H1 (cell line): ENCODE measurements at regions not wholly inside any gene's neighbourhood (a gene's known extent, or its start where the extent isn't known, plus 50 kb on each side); places are given as distances from the start of the nearest gene placed in this dataset.

Experiments
- CTCF ChIA-PET: fragments of 300-600 bp; sonication (Branson Sonifier 250); formaldehyde crosslinking; loops from one replicate; lab custom pipeline; 2021; ENCODE audit not compliant: partially characterized antibody; lab: Charles Lee
- POLR2A ChIA-PET: fragments of 300-600 bp; sonication (Branson Sonifier 250); formaldehyde crosslinking; loops from one replicate; lab custom pipeline; 2021; ENCODE audit warnings: inconsistent platforms; ENCODE audit not compliant: partially characterized antibody; lab: Charles Lee
- DNase-seq, 2 experiments: peaks; one replicate each; pipeline versions ENCODE4 v3.0.0 to v3.0.0-alpha.2; 2010 to 2022; ENCODE audit warnings: low spot score in 2 of 2, low read depth in 1 of 2, mixed read lengths in 1 of 2
- FAIRE-seq: peaks from 2 replicates; lab custom pipeline; 2011; peaks lifted over from hg19 to GRCh38; lab: Jason Lieb, UNC
- H2AFZ ChIP-seq: 2 replicates; pipeline ENCODE4 v1.8.1; 2012; ENCODE audit warnings: low read length, inconsistent platforms
- H2AK5ac ChIP-seq: 2 replicates; pipeline ENCODE4 v1.6.1; 2013; ENCODE audit warnings: low read depth, low read length
- H2BK120ac ChIP-seq: replicated peaks from 2 replicates; pipeline ENCODE3; 2013; ENCODE audit warnings: low read depth, low read length, inconsistent platforms
- H2BK12ac ChIP-seq: 2 replicates; pipeline ENCODE4 v1.6.1; 2013; ENCODE audit warnings: low read depth, low read length
- H2BK15ac ChIP-seq: 2 replicates; pipeline ENCODE4 v1.6.1; 2013; ENCODE audit warnings: low read length
- H2BK20ac ChIP-seq: 2 replicates; pipeline ENCODE4 v1.6.1; 2013; ENCODE audit warnings: low read length
- H2BK5ac ChIP-seq: 2 replicates; pipeline ENCODE4 v1.6.1; 2013; ENCODE audit warnings: low read depth, low read length
- H3K14ac ChIP-seq: 2 replicates; pipeline ENCODE4 v1.6.1; 2013; ENCODE audit warnings: inconsistent platforms; ENCODE audit not compliant: insufficient read length
- H3K18ac ChIP-seq: 2 replicates; pipeline ENCODE4 v1.6.1; 2013; ENCODE audit warnings: low read length; ENCODE audit errors: extremely low read depth
- H3K23ac ChIP-seq: 2 replicates; pipeline ENCODE4 v1.6.1; 2013; ENCODE audit warnings: inconsistent platforms; ENCODE audit not compliant: insufficient read length
- H3K23me2 ChIP-seq: 2 replicates; pipeline ENCODE4 v1.6.1; 2013; ENCODE audit warnings: low read depth, low read length
- H3K27ac ChIP-seq: 2 replicates; pipeline ENCODE4 v1.6.1; 2011; ENCODE audit warnings: low read depth, low read length, inconsistent platforms
- H3K27me3 ChIP-seq, 4 experiments: replicated peaks in 1 of 4; 1 replicate in 1 of 4; 2 replicates in 3 of 4; pipeline versions ENCODE4 v1.6.1 to v1.8.1; 2011 to 2013; ENCODE audit warnings: low read length in 3 of 4, mild to moderate bottlenecking in 3 of 4, inconsistent platforms in 2 of 4, mixed read lengths in 2 of 4, moderate library complexity in 1 of 4; ENCODE audit not compliant: control insufficient read depth in 3 of 4, insufficient read depth in 3 of 4; ENCODE audit errors: extremely low read depth in 1 of 4
- H3K36me3 ChIP-seq, 4 experiments: 2 replicates each; pipeline versions ENCODE4 v1.6.1 to v1.8.1; 2011 to 2013; ENCODE audit warnings: mild to moderate bottlenecking in 4 of 4, low read length in 3 of 4, moderate library complexity in 2 of 4, control low read depth in 1 of 4, inconsistent platforms in 1 of 4; ENCODE audit not compliant: insufficient read depth in 4 of 4, control insufficient read depth in 2 of 4
- H3K4ac ChIP-seq: replicated peaks from 2 replicates; pipeline ENCODE3; 2013; ENCODE audit warnings: low read length, low read depth, mixed read lengths, inconsistent platforms; ENCODE audit not compliant: insufficient read length
- H3K4me1 ChIP-seq, 4 experiments: replicated peaks in 1 of 4; 1 replicate in 1 of 4; 2 replicates in 3 of 4; pipeline versions ENCODE4 v1.6.1 to v1.8.1; 2011 to 2013; ENCODE audit warnings: low read length in 3 of 4, inconsistent platforms in 2 of 4, mixed read lengths in 1 of 4; ENCODE audit not compliant: insufficient read depth in 4 of 4, control insufficient read depth in 3 of 4
- H3K4me2 ChIP-seq, 2 experiments: 2 replicates each; pipeline versions ENCODE4 v1.6.1 to v1.8.1; 2011 to 2013; ENCODE audit warnings: low read depth in 2 of 2, low read length in 2 of 2, control low read depth in 1 of 2, inconsistent platforms in 1 of 2, mild to moderate bottlenecking in 1 of 2; ENCODE audit not compliant: insufficient read depth in 1 of 2
- H3K4me3 ChIP-seq, 4 experiments: fragments of 200-600, 300-600 bp in 1 of 4; sonication (generic), shearing (Covaris generic), sonication (Bioruptor Twin) in 1 of 4; 2 replicates each; pipeline versions ENCODE4 v1.5.1 to v1.8.1; 2011 to 2016; ENCODE audit warnings: low read length in 4 of 4, low read depth in 3 of 4, control low read depth in 2 of 4, inconsistent platforms in 2 of 4, mild to moderate bottlenecking in 2 of 4, mixed read lengths in 1 of 4, moderate library complexity in 1 of 4; ENCODE audit not compliant: insufficient read depth in 2 of 4; ENCODE audit errors: extremely low read depth in 1 of 4
- H3K56ac ChIP-seq: replicated peaks from 2 replicates; pipeline ENCODE3; 2013; ENCODE audit warnings: low read depth, mild to moderate bottlenecking, mixed read lengths, low read length, inconsistent platforms; ENCODE audit not compliant: insufficient read length
- H3K79me1 ChIP-seq: 2 replicates; pipeline ENCODE4 v1.6.1; 2013; ENCODE audit warnings: low read depth, low read length, control low read depth
- H3K79me2 ChIP-seq, 2 experiments: 2 replicates each; pipeline versions ENCODE4 v1.6.1 to v1.8.1; 2012 to 2013; ENCODE audit warnings: low read length in 2 of 2, mild to moderate bottlenecking in 2 of 2, inconsistent platforms in 1 of 2; ENCODE audit not compliant: insufficient read depth in 2 of 2, control insufficient read depth in 1 of 2
- H3K9ac ChIP-seq, 4 experiments: replicated peaks in 1 of 4; 1 replicate in 1 of 4; 2 replicates in 3 of 4; pipeline versions ENCODE4 v1.6.1 to v1.8.1; 2011 to 2013; ENCODE audit warnings: low read depth in 3 of 4, low read length in 3 of 4, control low read depth in 2 of 4, mild to moderate bottlenecking in 2 of 4, moderate library complexity in 2 of 4, inconsistent platforms in 1 of 4; ENCODE audit errors: extremely low read depth in 1 of 4
- H3K9me3 ChIP-seq, 2 experiments: 2 replicates each; pipeline versions ENCODE4 v1.6.1 to v1.8.1; 2012 to 2013; ENCODE audit warnings: mild to moderate bottlenecking in 2 of 2, moderate library complexity in 2 of 2, control low read depth in 1 of 2, inconsistent platforms in 1 of 2, low read depth in 1 of 2, low read length in 1 of 2, mixed read lengths in 1 of 2; ENCODE audit not compliant: insufficient read depth in 2 of 2
- H4K20me1 ChIP-seq, 2 experiments: replicated peaks in 1 of 2; 2 replicates each; pipeline versions ENCODE3 to v1.8.1; 2011 to 2013; ENCODE audit warnings: inconsistent platforms in 2 of 2, low read length in 2 of 2, mild to moderate bottlenecking in 1 of 2; ENCODE audit not compliant: insufficient read depth in 2 of 2, control insufficient read depth in 1 of 2
- H4K5ac ChIP-seq: 2 replicates; pipeline ENCODE4 v1.6.1; 2013; ENCODE audit warnings: low read length, low read depth, mixed read lengths, inconsistent platforms; ENCODE audit not compliant: insufficient read length
- H4K8ac ChIP-seq: 2 replicates; pipeline ENCODE4 v1.8.0; 2013; ENCODE audit warnings: mild to moderate bottlenecking, moderate library complexity, low read length, inconsistent platforms; ENCODE audit not compliant: insufficient read depth; ENCODE audit errors: extremely low read depth
- H4K91ac ChIP-seq: replicated peaks from 2 replicates; pipeline ENCODE3; 2013; ENCODE audit warnings: low read length, mixed read lengths, inconsistent platforms; ENCODE audit not compliant: insufficient read length
- BCL11A ChIP-seq, 2 experiments: IDR thresholded peaks; one replicate each; pipeline ENCODE4 v1.6.1; 2011; ENCODE audit warnings: low read depth in 2 of 2, low read length in 2 of 2, mild to moderate bottlenecking in 2 of 2
- BRCA1 ChIP-seq: IDR thresholded peaks from 2 replicates; pipeline ENCODE4 v1.6.1; 2012; ENCODE audit warnings: low read depth, low read length, improper control_type of control experiment
- CHD2 ChIP-seq: IDR thresholded peaks from 2 replicates; pipeline ENCODE4 v1.6.1; 2012; ENCODE audit warnings: low read length, improper control_type of control experiment
- GABPA ChIP-seq: IDR thresholded peaks from 2 replicates; pipeline ENCODE4 v1.6.1; 2011; ENCODE audit warnings: mild to moderate bottlenecking, low read length, moderate library complexity, borderline replicate concordance; ENCODE audit not compliant: insufficient read depth
- HDAC6 ChIP-seq: IDR thresholded peaks from one replicate; pipeline ENCODE4 v1.7.1; 2012; ENCODE audit warnings: low read depth, mild to moderate bottlenecking, inconsistent platforms, low read length, moderate library complexity
- KDM4A ChIP-seq: IDR thresholded peaks from one replicate; pipeline ENCODE4 v1.7.1; 2012; ENCODE audit warnings: low read depth, mild to moderate bottlenecking, moderate library complexity, low read length, inconsistent platforms; ENCODE audit not compliant: severe bottlenecking
- MAX ChIP-seq: IDR thresholded peaks from 2 replicates; pipeline ENCODE4 v1.6.1; 2012; ENCODE audit warnings: inconsistent platforms
- NRF1 ChIP-seq: IDR thresholded peaks from 2 replicates; pipeline ENCODE4 v1.6.1; 2011; ENCODE audit warnings: mild to moderate bottlenecking, low read depth, low read length, improper control_type of control experiment
- RNF2 ChIP-seq: fragments of 200-900, 300-1000 bp; sonication (generic); IDR thresholded peaks from 2 replicates; pipeline ENCODE4 v1.7.1; 2016; ENCODE audit warnings: borderline replicate concordance, low read depth, mild to moderate bottlenecking, antibody characterized with exemption, low read length; ENCODE audit not compliant: poor library complexity, severe bottlenecking; ENCODE audit errors: missing control alignments
- SAP30 ChIP-seq: fragments of 300-600 bp; sonication (generic); IDR thresholded peaks from 2 replicates; pipeline ENCODE4 v1.7.1; 2012; ENCODE audit warnings: low read length, moderate library complexity, mild to moderate bottlenecking, inconsistent platforms; ENCODE audit not compliant: insufficient read depth, insufficient replicate concordance
- USF2 ChIP-seq: IDR thresholded peaks from 2 replicates; pipeline ENCODE4 v1.6.1; 2011; ENCODE audit warnings: low read length, improper control_type of control experiment
- YY1 ChIP-seq: IDR thresholded peaks from 2 replicates; pipeline ENCODE4 v1.6.1; 2011; ENCODE audit warnings: low read depth, mild to moderate bottlenecking, low read length
- WGBS, 2 experiments: shearing (Covaris generic) in 1 of 2; methylation state at CpG; one replicate each; pipeline versions ENCODE4 v1.1.6 to v1.1.7; 2013 to 2015; ENCODE audit warnings: low lambda C conversion rate in 2 of 2, mixed read lengths in 2 of 2, inconsistent platforms in 1 of 2, low coverage in 1 of 2, missing lambda C conversion rate in 1 of 2; ENCODE audit not compliant: insufficient replicate concordance in 2 of 2, insufficient coverage in 1 of 2, insufficient read length in 1 of 2; ENCODE audit errors: extremely low coverage in 1 of 2, missing lambda C conversion rate in 1 of 2; 5-methylcytosine and 5-hydroxymethylcytosine counted together

DNA sequence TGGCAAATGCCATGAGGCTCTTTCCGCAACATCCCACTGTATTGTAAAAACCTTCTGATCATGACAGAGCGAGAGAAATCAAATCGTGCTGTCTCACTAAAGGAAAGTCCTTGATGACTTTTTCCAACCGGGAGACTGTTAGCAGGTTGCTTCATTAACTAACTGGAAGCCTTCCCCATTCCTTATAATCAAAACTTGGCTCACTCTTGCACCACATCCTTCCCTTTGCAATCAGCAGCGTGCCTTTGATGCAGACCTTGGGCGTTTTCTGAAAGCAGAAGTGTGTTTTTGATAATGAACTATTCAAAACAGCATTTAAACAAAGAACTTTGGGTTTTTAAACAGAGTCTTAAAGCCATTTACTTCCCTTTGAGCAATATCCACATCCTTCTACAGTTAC lies 96.2 kb upstream of the CNR1 start:
- FAIRE-seq (no peak), DNase-seq (no peak)
- no peaks in the 10 kb centered on the region for H3K79me2 ChIP-seq
- 87% methylated on average over 6 of the region's 6 CpGs; no CpG with 5 or more reads in 1 of the 2 experiments for WGBS, 2 experiments
- no peaks in the 10 kb centered on the region for H3K79me1 ChIP-seq
- H2BK12ac ChIP-seq: no peak overlapping the region
- no peak overlapping the region for H3K9ac ChIP-seq
- no peak overlapping the region for H2AK5ac ChIP-seq
- H4K20me1 ChIP-seq: no peaks in the 10 kb centered on the region
- no peak overlapping the region for H3K56ac ChIP-seq
- POLR2A ChIA-PET: no interaction called here
- H3K27ac ChIP-seq: no peak overlapping the region
- H3K4me2 ChIP-seq: no peak overlapping the region
- H2BK15ac ChIP-seq: no peak overlapping the region
- H2AFZ ChIP-seq: 0 out of 2 replicates have a peak overlapping the region, but pooled peaks have one; percentile 2
- no peak overlapping the region for H3K23ac ChIP-seq
- no peak overlapping the region for H3K4ac ChIP-seq
- H2BK120ac ChIP-seq: no peak overlapping the region
- H3K36me3 ChIP-seq: no peaks in the 10 kb centered on the region
- TF ChIP-seq MAX (no peak), BRCA1 (no peak), BCL11A (IDR thresholded peaks at IDR 0.05; ENCODE audit: low read depth in 2 of 2, low read length in 2 of 2) (no peak), CHD2 (no peak), NRF1 (no peak), KDM4A (no peak), YY1 (no peak), SAP30 (no peak), HDAC6 (no peak), GABPA (no peak), RNF2 (no peak), USF2 (no peak)
- H2BK5ac ChIP-seq: no peak overlapping the region
- no peaks in the 10 kb centered on the region for H3K4me1 ChIP-seq
- no peak overlapping the region for H4K5ac ChIP-seq
- H3K4me3 ChIP-seq: no peak overlapping the region
- H3K27me3 ChIP-seq: no peaks in the 10 kb centered on the region
- H4K8ac ChIP-seq: no peak overlapping the region
- H3K23me2 ChIP-seq: no peaks in the 10 kb centered on the region
- H3K9me3 ChIP-seq: no peaks in the 10 kb centered on the region
- no peak overlapping the region for H3K18ac ChIP-seq
- H4K91ac ChIP-seq: no peak overlapping the region
- CTCF ChIA-PET: interaction anchor here (1.0 kb wide), 1 partner anchor 332 kb away, joined by 3 read pairs; no protein-coding TSS in a partner anchor
- no peak overlapping the region for H2BK20ac ChIP-seq
- H3K14ac ChIP-seq: no peak overlapping the region
